Neural cell (in vitro differentiated cells): ENCODE measurements at regions not wholly inside any gene's neighbourhood (a gene's known extent, or its start where the extent isn't known, plus 50 kb on each side); places are given as distances from the start of the nearest gene placed in this dataset.

Experiments
- CTCF ChIP-seq: fragments of 450-650 bp; IDR thresholded peaks from 2 replicates; pipeline ENCODE4 v1.5.1; 2014; ENCODE audit warnings: antibody characterized with exemption, mild to moderate bottlenecking, moderate library complexity; ENCODE audit not compliant: poor library complexity, severe bottlenecking
- EP300 ChIP-seq: fragments of 450-650 bp; conservative IDR thresholded peaks from 2 replicates; pipeline ENCODE4 v1.6.1; 2014; ENCODE audit warnings: antibody characterized with exemption, mild to moderate bottlenecking, moderate library complexity; ENCODE audit not compliant: poor library complexity, severe bottlenecking
- EZH2 ChIP-seq: fragments of 200-600, 300-800 bp; shearing (Covaris generic), sonication (generic); IDR thresholded peaks from 2 replicates; pipeline ENCODE4 v1.6.1; 2014; ENCODE audit warnings: antibody characterized with exemption, low read length, borderline replicate concordance, mild to moderate bottlenecking; ENCODE audit not compliant: insufficient read depth, poor library complexity, severe bottlenecking
- MXI1 ChIP-seq: fragments of 450-650 bp; conservative IDR thresholded peaks from 2 replicates; pipeline ENCODE4 v1.6.1; 2014; ENCODE audit warnings: antibody characterized with exemption, mild to moderate bottlenecking; ENCODE audit not compliant: poor library complexity, severe bottlenecking
- POLR2AphosphoS5 ChIP-seq: IDR thresholded peaks from 2 replicates; pipeline ENCODE4 v1.6.1; 2012
- REST ChIP-seq: IDR thresholded peaks from 2 replicates; pipeline ENCODE4 v1.6.1; 2012; ENCODE audit warnings: borderline replicate concordance
- TAF1 ChIP-seq: IDR thresholded peaks from 2 replicates; pipeline ENCODE4 v1.6.1; 2012; ENCODE audit warnings: low read depth

GRCh38 chr3:28752290-28752689 lies 403.7 kb upstream of the AZI2 start:
- TF ChIP-seq REST (no peak), CTCF (no peak), TAF1 (no peak), EZH2 (no peak), EP300 (no peak), POLR2AphosphoS5 (no peak), MXI1 (no peak)
